Liver (tissue), 8 donors: ENCODE measurements at regions not wholly inside any gene's neighbourhood (a gene's known extent, or its start where the extent isn't known, plus 50 kb on each side); places are given as distances from the start of the nearest gene placed in this dataset.

ENCODE experiments used
- DNase-seq: peaks from one replicate; pipeline ENCODE4 v3.0.0-alpha.2; 2017; ENCODE audit warnings: low spot score
- H3K27ac ChIP-seq, 2 donors: one replicate each; pipeline ENCODE4 v1.7.0; 2013; ENCODE audit warnings: inconsistent platforms in 2 of 2, low read length in 2 of 2, control low read depth in 1 of 2, low read depth in 1 of 2, mild to moderate bottlenecking in 1 of 2
- H3K27me3 ChIP-seq, 4 donors: one replicate each; pipeline versions ENCODE4 v1.6.1 to v1.7.0; 2013; ENCODE audit warnings: low read length in 3 of 4, inconsistent platforms in 1 of 4, mild to moderate bottlenecking in 1 of 4, moderate library complexity in 1 of 4; ENCODE audit not compliant: control insufficient read depth in 4 of 4, insufficient read depth in 4 of 4
- H3K36me3 ChIP-seq, 4 donors: one replicate each; pipeline versions ENCODE4 v1.6.1 to v1.7.0; 2013; ENCODE audit warnings: low read length in 3 of 4, mild to moderate bottlenecking in 3 of 4, low read depth in 1 of 4, moderate library complexity in 1 of 4; ENCODE audit not compliant: control insufficient read depth in 4 of 4, insufficient read depth in 3 of 4
- H3K4me1 ChIP-seq, 4 donors: one replicate each; pipeline versions ENCODE4 v1.6.1 to v1.7.0; 2013; ENCODE audit warnings: low read length in 3 of 4, mild to moderate bottlenecking in 3 of 4, moderate library complexity in 1 of 4; ENCODE audit not compliant: control insufficient read depth in 4 of 4, insufficient read depth in 4 of 4
- H3K4me3 ChIP-seq, 3 donors: one replicate each; pipeline versions ENCODE4 v1.6.1 to v1.7.0; 2013; ENCODE audit warnings: low read length in 3 of 3, control low read depth in 1 of 3, low read depth in 1 of 3, mild to moderate bottlenecking in 1 of 3
- H3K9ac ChIP-seq, 2 donors: one replicate each; pipeline ENCODE4 v1.7.0; 2013; ENCODE audit warnings: low read length in 2 of 2, mild to moderate bottlenecking in 2 of 2, moderate library complexity in 2 of 2, control low read depth in 1 of 2, low read depth in 1 of 2
- H3K9me3 ChIP-seq, 4 donors: one replicate each; pipeline versions ENCODE4 v1.6.1 to v1.7.0; 2013; ENCODE audit warnings: low read length in 3 of 4; ENCODE audit not compliant: control insufficient read depth in 4 of 4
- EGR1 ChIP-seq, 2 donors: IDR thresholded peaks; 2 replicates each; pipeline ENCODE4 v1.6.1; 2016 to 2018; ENCODE audit warnings: antibody characterized with exemption in 2 of 2, low read depth in 2 of 2
- FOXA1 ChIP-seq: IDR thresholded peaks from 2 replicates; pipeline ENCODE4 v1.6.1; 2016; ENCODE audit warnings: antibody characterized with exemption
- FOXA2 ChIP-seq: IDR thresholded peaks from 2 replicates; pipeline ENCODE4 v1.6.1; 2016; ENCODE audit warnings: antibody characterized with exemption
- GABPA ChIP-seq, 2 donors: IDR thresholded peaks in 1 of 2; conservative IDR thresholded peaks in 1 of 2; 2 replicates each; pipeline ENCODE4 v1.6.1; 2016; ENCODE audit warnings: antibody characterized with exemption in 2 of 2, mild to moderate bottlenecking in 1 of 2, moderate library complexity in 1 of 2
- HNF4A ChIP-seq, 2 donors: conservative IDR thresholded peaks; 2 replicates each; pipeline ENCODE4 v1.6.1; 2016; ENCODE audit warnings: antibody characterized with exemption in 2 of 2, mild to moderate bottlenecking in 2 of 2
- HNF4G ChIP-seq: IDR thresholded peaks from 2 replicates; pipeline ENCODE4 v1.6.1; 2016; ENCODE audit warnings: antibody characterized with exemption
- JUND ChIP-seq, 2 donors: IDR thresholded peaks; 2 replicates each; pipeline ENCODE4 v1.6.1; 2016; ENCODE audit warnings: antibody characterized with exemption in 2 of 2
- NR2F2 ChIP-seq: IDR thresholded peaks from 2 replicates; pipeline ENCODE4 v1.6.1; 2016; ENCODE audit warnings: antibody characterized with exemption
- RAD21 ChIP-seq, 2 donors: IDR thresholded peaks; 2 replicates each; pipeline ENCODE4 v1.6.1; 2016; ENCODE audit warnings: antibody characterized with exemption in 2 of 2, mild to moderate bottlenecking in 2 of 2
- RXRA ChIP-seq, 2 donors: IDR thresholded peaks; 2 replicates each; pipeline ENCODE4 v1.6.1; 2017 to 2018; ENCODE audit warnings: antibody characterized with exemption in 2 of 2, mild to moderate bottlenecking in 1 of 2
- SP1 ChIP-seq: IDR thresholded peaks from 2 replicates; pipeline ENCODE4 v1.6.1; 2018; ENCODE audit warnings: antibody characterized with exemption, mild to moderate bottlenecking
- TAF1 ChIP-seq: conservative IDR thresholded peaks from 2 replicates; pipeline ENCODE4 v1.6.1; 2016; ENCODE audit warnings: antibody characterized with exemption, mild to moderate bottlenecking
- YY1 ChIP-seq: IDR thresholded peaks from 2 replicates; pipeline ENCODE4 v1.6.1; 2016; ENCODE audit warnings: antibody characterized with exemption, mild to moderate bottlenecking
- WGBS: extraction: QIAGEN DNeasy Blood & Tissue Kit; methylation state at CpG from one replicate; pipeline ENCODE4 v1.1.7; 2013; 5-methylcytosine and 5-hydroxymethylcytosine counted together
- TF ChIP-seq, protein P1 (sequence below): IDR thresholded peaks from 2 replicates; pipeline ENCODE4 v1.6.1; 2016; ENCODE audit warnings: antibody characterized with exemption
- TF ChIP-seq, protein P2 (sequence below): IDR thresholded peaks from 2 replicates; pipeline ENCODE4 v1.6.1; 2016; ENCODE audit warnings: antibody characterized with exemption
- TF ChIP-seq, protein P3 (sequence below): fragments of 150-350 bp; IDR thresholded peaks from 2 replicates; pipeline ENCODE4 v1.5.1; 2017; ENCODE audit warnings: improper control_type of control experiment, low read depth, low read length; ENCODE audit not compliant: missing input control
- TF ChIP-seq, protein P4 (sequence below): IDR thresholded peaks from 2 replicates; pipeline ENCODE4 v1.6.1; 2016; ENCODE audit warnings: antibody characterized with exemption, mild to moderate bottlenecking
- TF ChIP-seq, protein P5 (sequence below): IDR thresholded peaks from 2 replicates; pipeline ENCODE4 v1.6.1; 2016; ENCODE audit warnings: antibody characterized with exemption
- donor health status: healthy.
- donor health status: healthy.
- donor health status: healthy.
- donor health status: healthy.
- donor health status: healthy.

DNA sequence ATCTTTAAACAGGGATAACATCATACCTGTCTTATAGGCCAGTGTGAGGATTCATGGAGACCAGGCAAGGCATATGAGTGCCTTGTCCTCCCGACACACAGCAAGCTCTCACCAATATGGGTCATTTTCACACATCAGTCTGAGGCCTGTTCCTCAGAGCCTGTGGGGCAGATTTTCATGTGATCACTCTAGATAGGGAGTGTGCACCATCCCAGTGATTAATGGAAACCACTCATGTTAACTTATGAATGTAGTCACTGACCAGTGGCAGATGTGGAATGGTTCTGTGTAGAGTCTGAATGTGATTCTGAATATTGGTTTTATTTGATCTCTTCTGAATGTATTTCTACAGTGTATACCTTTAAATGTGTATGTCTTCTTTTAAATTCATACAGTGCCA lies 219.7 kb upstream of the SFSWAP start:
- 75% methylated on average over 1 of the region's 1 CpG for WGBS
- no peak for DNase-seq
- Histone ChIP-seq H3K4me1 (no peaks in the 10 kb centered on the region), H3K9me3 (no peaks in the 10 kb centered on the region), H3K4me3 (no peak overlapping the region), H3K36me3 (no peaks in the 10 kb centered on the region), H3K27me3 (no peaks in the 10 kb centered on the region), H3K9ac (no peak overlapping the region), H3K27ac (no peak overlapping the region)
- TF ChIP-seq SP1, result no peak

DNA sequence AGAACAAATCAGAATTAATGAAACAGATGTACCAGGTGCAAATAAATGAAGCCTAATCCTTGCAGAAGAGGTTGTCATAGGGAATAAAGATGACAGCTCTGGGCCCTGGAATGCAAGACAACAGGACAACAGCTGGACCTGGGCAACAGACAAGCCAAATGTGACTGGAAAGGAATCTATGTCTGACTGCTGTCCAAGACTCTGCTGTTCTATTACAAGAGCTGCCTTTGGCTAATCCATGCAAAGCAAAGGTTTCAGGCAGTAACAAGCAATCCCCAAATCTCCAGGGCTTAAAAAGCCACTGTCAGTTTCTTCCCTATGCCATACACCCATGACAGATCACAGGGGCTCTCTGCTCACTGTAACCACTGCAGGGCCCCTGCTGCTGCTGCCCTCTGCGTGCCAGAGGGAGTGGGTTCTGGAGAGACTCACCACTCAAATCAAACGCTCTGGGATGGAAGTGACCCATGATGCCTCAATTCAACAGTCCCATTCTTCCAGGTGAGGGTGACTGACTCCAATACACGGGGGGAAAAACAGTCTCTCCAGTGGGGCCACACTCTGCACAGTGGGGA lies 218.9 kb upstream of the SFSWAP start:
- Histone ChIP-seq H3K27me3 (no peaks in the 10 kb centered on the region), H3K4me3 (no peak overlapping the region), H3K4me1 (no peaks in the 10 kb centered on the region), H3K9me3 (no peaks in the 10 kb centered on the region), H3K27ac (no peak overlapping the region), H3K36me3 (no peaks in the 10 kb centered on the region), H3K9ac (no peak overlapping the region)
- TF ChIP-seq EGR1 (IDR thresholded peaks at IDR 0.05; ENCODE audit: low read depth in 2 of 2) (no peak), GABPA (IDR thresholded peaks at IDR 0.05 in 1 of 2, conservative IDR thresholded peaks at IDR 0.05 in 1 of 2) (no peak), SP1 (no peak), YY1 (no peak)
- DNase-seq, result no peak
- 61% methylated on average over 3 of the region's 3 CpGs for WGBS

DNA sequence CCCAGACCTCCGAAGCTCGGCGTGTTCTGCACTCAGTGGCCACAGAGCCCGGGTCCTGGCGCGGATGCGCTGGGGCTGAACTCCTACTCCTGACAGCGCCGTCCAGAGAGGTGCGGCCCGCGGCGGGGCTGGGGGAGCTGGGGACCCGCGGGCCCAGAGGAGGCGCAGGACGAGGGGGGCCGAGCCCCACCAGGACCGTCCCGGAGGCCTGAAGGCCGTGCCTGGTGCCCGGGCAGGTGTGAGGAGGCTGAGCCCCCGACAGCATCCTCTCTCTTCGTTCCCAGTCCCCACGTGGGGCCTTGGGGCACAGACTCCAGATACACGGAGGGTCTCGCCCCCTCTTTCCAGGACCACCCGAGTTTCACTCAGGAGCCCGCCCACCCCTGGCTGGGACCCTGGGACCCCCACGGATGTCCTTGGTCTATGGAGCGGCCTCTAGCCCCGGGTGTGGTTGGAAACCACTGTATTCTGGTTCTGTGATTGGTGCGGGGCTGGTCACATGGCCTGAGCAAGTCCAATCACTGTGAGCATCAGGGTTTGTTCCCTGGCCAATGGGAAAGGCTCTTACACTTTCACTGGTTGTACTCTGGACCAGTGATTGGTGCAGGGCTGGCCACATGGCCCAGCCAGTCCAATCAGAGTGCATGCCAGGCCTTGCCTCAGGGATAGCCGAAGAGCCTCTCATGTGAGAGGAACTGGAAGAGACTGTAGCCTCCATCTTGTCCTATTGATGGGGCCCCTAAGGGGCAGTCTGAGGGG lies 217.6 kb upstream of the SFSWAP start:
- no peak for DNase-seq

More for the DNA sequence above, 217.6 kb upstream of the SFSWAP start:
- Histone ChIP-seq H3K36me3 (no peaks in the 10 kb centered on the region), H3K27me3 (no peaks in the 10 kb centered on the region), H3K27ac (no peak overlapping the region), H3K4me1 (no peaks in the 10 kb centered on the region), H3K4me3 (no peak overlapping the region), H3K9ac (no peak overlapping the region), H3K9me3 (no peaks in the 10 kb centered on the region)
- 76% methylated on average over 21 of the region's 34 CpGs for WGBS
- TF ChIP-seq, protein P1, sequence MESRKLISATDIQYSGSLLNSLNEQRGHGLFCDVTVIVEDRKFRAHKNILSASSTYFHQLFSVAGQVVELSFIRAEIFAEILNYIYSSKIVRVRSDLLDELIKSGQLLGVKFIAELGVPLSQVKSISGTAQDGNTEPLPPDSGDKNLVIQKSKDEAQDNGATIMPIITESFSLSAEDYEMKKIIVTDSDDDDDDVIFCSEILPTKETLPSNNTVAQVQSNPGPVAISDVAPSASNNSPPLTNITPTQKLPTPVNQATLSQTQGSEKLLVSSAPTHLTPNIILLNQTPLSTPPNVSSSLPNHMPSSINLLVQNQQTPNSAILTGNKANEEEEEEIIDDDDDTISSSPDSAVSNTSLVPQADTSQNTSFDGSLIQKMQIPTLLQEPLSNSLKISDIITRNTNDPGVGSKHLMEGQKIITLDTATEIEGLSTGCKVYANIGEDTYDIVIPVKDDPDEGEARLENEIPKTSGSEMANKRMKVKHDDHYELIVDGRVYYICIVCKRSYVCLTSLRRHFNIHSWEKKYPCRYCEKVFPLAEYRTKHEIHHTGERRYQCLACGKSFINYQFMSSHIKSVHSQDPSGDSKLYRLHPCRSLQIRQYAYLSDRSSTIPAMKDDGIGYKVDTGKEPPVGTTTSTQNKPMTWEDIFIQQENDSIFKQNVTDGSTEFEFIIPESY, result no peak
- TF ChIP-seq NR2F2 (no peak), FOXA1 (no peak), HNF4A (conservative IDR thresholded peaks at IDR 0.05) (no peak), TAF1 (no peak), EGR1 (IDR thresholded peaks at IDR 0.05; ENCODE audit: low read depth in 2 of 2) (no peak), FOXA2 (no peak), YY1 (no peak), HNF4G (no peak), RAD21 (IDR thresholded peaks at IDR 0.05) (no peak), GABPA (IDR thresholded peaks at IDR 0.05 in 1 of 2, conservative IDR thresholded peaks at IDR 0.05 in 1 of 2) (no peak), SP1 (no peak), RXRA (IDR thresholded peaks at IDR 0.05) (no peak), JUND (IDR thresholded peaks at IDR 0.05) (no peak)
- TF ChIP-seq, protein P2, sequence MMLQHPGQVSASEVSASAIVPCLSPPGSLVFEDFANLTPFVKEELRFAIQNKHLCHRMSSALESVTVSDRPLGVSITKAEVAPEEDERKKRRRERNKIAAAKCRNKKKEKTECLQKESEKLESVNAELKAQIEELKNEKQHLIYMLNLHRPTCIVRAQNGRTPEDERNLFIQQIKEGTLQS, result no peak
- TF ChIP-seq, protein P3, sequence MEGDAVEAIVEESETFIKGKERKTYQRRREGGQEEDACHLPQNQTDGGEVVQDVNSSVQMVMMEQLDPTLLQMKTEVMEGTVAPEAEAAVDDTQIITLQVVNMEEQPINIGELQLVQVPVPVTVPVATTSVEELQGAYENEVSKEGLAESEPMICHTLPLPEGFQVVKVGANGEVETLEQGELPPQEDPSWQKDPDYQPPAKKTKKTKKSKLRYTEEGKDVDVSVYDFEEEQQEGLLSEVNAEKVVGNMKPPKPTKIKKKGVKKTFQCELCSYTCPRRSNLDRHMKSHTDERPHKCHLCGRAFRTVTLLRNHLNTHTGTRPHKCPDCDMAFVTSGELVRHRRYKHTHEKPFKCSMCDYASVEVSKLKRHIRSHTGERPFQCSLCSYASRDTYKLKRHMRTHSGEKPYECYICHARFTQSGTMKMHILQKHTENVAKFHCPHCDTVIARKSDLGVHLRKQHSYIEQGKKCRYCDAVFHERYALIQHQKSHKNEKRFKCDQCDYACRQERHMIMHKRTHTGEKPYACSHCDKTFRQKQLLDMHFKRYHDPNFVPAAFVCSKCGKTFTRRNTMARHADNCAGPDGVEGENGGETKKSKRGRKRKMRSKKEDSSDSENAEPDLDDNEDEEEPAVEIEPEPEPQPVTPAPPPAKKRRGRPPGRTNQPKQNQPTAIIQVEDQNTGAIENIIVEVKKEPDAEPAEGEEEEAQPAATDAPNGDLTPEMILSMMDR, result no peak
- TF ChIP-seq, protein P4, sequence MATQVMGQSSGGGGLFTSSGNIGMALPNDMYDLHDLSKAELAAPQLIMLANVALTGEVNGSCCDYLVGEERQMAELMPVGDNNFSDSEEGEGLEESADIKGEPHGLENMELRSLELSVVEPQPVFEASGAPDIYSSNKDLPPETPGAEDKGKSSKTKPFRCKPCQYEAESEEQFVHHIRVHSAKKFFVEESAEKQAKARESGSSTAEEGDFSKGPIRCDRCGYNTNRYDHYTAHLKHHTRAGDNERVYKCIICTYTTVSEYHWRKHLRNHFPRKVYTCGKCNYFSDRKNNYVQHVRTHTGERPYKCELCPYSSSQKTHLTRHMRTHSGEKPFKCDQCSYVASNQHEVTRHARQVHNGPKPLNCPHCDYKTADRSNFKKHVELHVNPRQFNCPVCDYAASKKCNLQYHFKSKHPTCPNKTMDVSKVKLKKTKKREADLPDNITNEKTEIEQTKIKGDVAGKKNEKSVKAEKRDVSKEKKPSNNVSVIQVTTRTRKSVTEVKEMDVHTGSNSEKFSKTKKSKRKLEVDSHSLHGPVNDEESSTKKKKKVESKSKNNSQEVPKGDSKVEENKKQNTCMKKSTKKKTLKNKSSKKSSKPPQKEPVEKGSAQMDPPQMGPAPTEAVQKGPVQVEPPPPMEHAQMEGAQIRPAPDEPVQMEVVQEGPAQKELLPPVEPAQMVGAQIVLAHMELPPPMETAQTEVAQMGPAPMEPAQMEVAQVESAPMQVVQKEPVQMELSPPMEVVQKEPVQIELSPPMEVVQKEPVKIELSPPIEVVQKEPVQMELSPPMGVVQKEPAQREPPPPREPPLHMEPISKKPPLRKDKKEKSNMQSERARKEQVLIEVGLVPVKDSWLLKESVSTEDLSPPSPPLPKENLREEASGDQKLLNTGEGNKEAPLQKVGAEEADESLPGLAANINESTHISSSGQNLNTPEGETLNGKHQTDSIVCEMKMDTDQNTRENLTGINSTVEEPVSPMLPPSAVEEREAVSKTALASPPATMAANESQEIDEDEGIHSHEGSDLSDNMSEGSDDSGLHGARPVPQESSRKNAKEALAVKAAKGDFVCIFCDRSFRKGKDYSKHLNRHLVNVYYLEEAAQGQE, result no peak
- TF ChIP-seq, protein P5, sequence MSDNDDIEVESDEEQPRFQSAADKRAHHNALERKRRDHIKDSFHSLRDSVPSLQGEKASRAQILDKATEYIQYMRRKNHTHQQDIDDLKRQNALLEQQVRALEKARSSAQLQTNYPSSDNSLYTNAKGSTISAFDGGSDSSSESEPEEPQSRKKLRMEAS, result no peak
